Hepatocyte (in vitro differentiated cells): ENCODE measurements at regions not wholly inside any gene's neighbourhood (a gene's known extent, or its start where the extent isn't known, plus 50 kb on each side); places are given as distances from the start of the nearest gene placed in this dataset.
"Not testable (repeated sequence)": the region's sequence is repeated elsewhere in the genome, so short reads cannot be mapped to it uniquely, and the experiment has no call there.

ENCODE experiments used
- EZH2 ChIP-seq: fragments of 200-600 bp; sonication (generic); IDR thresholded peaks from 2 replicates; pipeline ENCODE4 v1.6.1; 2016; ENCODE audit warnings: antibody characterized with exemption, mild to moderate bottlenecking, borderline replicate concordance
- TF ChIP-seq, protein P1 (sequence below): fragments of 200-600 bp; sonication (generic); IDR thresholded peaks from 2 replicates; pipeline ENCODE4 v1.5.1; 2016; ENCODE audit warnings: antibody characterized with exemption, mild to moderate bottlenecking; ENCODE audit not compliant: poor library complexity

GRCh38 chr3:151587659-151588058, 126.8 kb upstream of the IGSF10 start:
- TF ChIP-seq, protein P1, sequence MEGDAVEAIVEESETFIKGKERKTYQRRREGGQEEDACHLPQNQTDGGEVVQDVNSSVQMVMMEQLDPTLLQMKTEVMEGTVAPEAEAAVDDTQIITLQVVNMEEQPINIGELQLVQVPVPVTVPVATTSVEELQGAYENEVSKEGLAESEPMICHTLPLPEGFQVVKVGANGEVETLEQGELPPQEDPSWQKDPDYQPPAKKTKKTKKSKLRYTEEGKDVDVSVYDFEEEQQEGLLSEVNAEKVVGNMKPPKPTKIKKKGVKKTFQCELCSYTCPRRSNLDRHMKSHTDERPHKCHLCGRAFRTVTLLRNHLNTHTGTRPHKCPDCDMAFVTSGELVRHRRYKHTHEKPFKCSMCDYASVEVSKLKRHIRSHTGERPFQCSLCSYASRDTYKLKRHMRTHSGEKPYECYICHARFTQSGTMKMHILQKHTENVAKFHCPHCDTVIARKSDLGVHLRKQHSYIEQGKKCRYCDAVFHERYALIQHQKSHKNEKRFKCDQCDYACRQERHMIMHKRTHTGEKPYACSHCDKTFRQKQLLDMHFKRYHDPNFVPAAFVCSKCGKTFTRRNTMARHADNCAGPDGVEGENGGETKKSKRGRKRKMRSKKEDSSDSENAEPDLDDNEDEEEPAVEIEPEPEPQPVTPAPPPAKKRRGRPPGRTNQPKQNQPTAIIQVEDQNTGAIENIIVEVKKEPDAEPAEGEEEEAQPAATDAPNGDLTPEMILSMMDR = not testable (repeated sequence)
- not testable (repeated sequence) for TF ChIP-seq EZH2
